ENCODE measurements at regions not wholly inside any gene's neighbourhood (a gene's known extent, or its start where the extent isn't known, plus 50 kb on each side); places are given as distances from the start of the nearest gene placed in this dataset.

GRCh38 chr14:38874721-38875120 is 228.3 kb downstream of the SEC23A start:
- Histone ChIP-seq H3K27me3 (ENCODE audit: control insufficient read depth, insufficient read depth, low read length) (no peaks in the 10 kb centered on the region), H3K4me1 (ENCODE audit: control insufficient read depth, extremely low read depth, insufficient read depth, low read length) (no peaks in the 10 kb centered on the region), H3K4me2 (ENCODE audit: extremely low read depth, insufficient read depth, low read length) (no peak overlapping the region), H3K27ac (ENCODE audit: insufficient read depth, low read length) (no peak overlapping the region), H3K4me3 (replicated peaks in 1 of 4; ENCODE audit: control extremely low read depth in 1 of 4, insufficient read depth in 1 of 4, low read depth in 3 of 4, low read length in 4 of 4) (no peak overlapping the region), H3K9me3 (ENCODE audit: control insufficient read depth, insufficient read depth, low read depth, low read length) (no peaks in the 10 kb centered on the region), H3K79me2 (ENCODE audit: control insufficient read depth, insufficient read depth, low read length) (no peaks in the 10 kb centered on the region), H4K20me1 (ENCODE audit: control insufficient read depth, extremely low read depth, insufficient read depth, low read length) (no peaks in the 10 kb centered on the region), H2AFZ (ENCODE audit: low read length) (no peak overlapping the region), H3K9ac (ENCODE audit: insufficient read depth, low read length) (no peak overlapping the region), H3K36me3 (ENCODE audit: control insufficient read depth, insufficient read depth, low read length) (no peaks in the 10 kb centered on the region)
- TF ChIP-seq EZH2 (IDR thresholded peaks at IDR 0.05; ENCODE audit: low read length, missing control alignments) (no peak), CTCF (conservative IDR thresholded peaks at IDR 0.05 in 1 of 2, IDR thresholded peaks at IDR 0.05 in 1 of 2; ENCODE audit: low read depth in 1 of 2, low read length in 2 of 2) (no peak)
- DNase-seq (ENCODE audit: low read depth in 2 of 2): no peak

DNA sequence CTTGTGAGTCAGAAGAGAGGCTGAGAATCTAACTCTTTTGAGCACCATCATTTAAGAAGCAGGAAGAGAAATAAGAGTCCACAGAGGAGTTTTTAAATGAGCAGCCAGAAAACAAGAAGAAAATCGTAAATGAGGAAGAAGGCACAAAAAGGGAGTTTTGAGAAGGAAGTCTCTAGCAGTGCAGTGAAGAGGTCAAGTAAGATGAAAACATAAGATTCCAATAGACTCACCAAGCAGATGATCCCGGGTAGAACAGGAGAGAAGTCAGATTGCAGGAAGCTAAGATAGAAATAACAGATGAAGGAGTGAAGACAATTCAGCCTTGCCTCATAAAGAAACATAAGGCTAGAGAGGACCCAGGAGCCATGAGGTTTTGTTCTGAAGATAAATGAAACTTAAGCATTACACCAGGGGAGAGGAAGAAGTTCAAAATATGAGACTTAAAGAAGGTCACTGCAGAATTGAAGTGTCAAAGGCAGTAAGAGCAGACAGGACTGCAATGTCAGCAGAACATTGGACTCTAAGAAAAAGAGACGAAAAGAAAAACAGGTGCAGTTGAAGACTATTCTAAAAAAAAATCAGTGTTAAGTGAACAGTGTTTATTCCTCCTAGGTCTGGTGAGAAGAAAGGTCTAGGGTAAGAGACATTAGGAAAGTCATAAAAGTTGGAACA is 229.0 kb downstream of the SEC23A start:
- H3K27ac ChIP-seq (ENCODE audit: insufficient read depth, low read length): no peak overlapping the region
- H3K4me3 ChIP-seq (replicated peaks in 1 of 4; ENCODE audit: control extremely low read depth in 1 of 4, insufficient read depth in 1 of 4, low read depth in 3 of 4, low read length in 4 of 4): no peak overlapping the region
- no peaks in the 10 kb centered on the region for H3K27me3 ChIP-seq (ENCODE audit: control insufficient read depth, insufficient read depth, low read length)

GRCh38 chr14:38870296-38870836 is 232.7 kb downstream of the SEC23A start:
- no peak overlapping the region for H3K9ac ChIP-seq (ENCODE audit: insufficient read depth, low read length)
- DNase-seq (ENCODE audit: low read depth in 2 of 2): peak in 1 of 2 donors; percentile 19
- H3K4me2 ChIP-seq (ENCODE audit: extremely low read depth, insufficient read depth, low read length): no peak overlapping the region
- H3K9me3 ChIP-seq (ENCODE audit: control insufficient read depth, insufficient read depth, low read depth, low read length): no peaks in the 10 kb centered on the region
- no peak for TF ChIP-seq EZH2 (IDR thresholded peaks at IDR 0.05; ENCODE audit: low read length, missing control alignments)
- TF ChIP-seq CTCF (conservative IDR thresholded peaks at IDR 0.05 in 1 of 2, IDR thresholded peaks at IDR 0.05 in 1 of 2; ENCODE audit: low read depth in 1 of 2, low read length in 2 of 2): no peak
- no peaks in the 10 kb centered on the region for H3K79me2 ChIP-seq (ENCODE audit: control insufficient read depth, insufficient read depth, low read length)
- no peak overlapping the region for H3K4me3 ChIP-seq (replicated peaks in 1 of 4; ENCODE audit: control extremely low read depth in 1 of 4, insufficient read depth in 1 of 4, low read depth in 3 of 4, low read length in 4 of 4)
- H4K20me1 ChIP-seq (ENCODE audit: control insufficient read depth, extremely low read depth, insufficient read depth, low read length): no peaks in the 10 kb centered on the region
- no peaks in the 10 kb centered on the region for H3K36me3 ChIP-seq (ENCODE audit: control insufficient read depth, insufficient read depth, low read length)
- H2AFZ ChIP-seq (ENCODE audit: low read length): no peak overlapping the region
- H3K27me3 ChIP-seq (ENCODE audit: control insufficient read depth, insufficient read depth, low read length): no peaks in the 10 kb centered on the region
- no peaks in the 10 kb centered on the region for H3K4me1 ChIP-seq (ENCODE audit: control insufficient read depth, extremely low read depth, insufficient read depth, low read length)
- no peak overlapping the region for H3K27ac ChIP-seq (ENCODE audit: insufficient read depth, low read length)

More for the DNA sequence above, 229.0 kb downstream of the SEC23A start:
- Histone ChIP-seq H3K4me2 (ENCODE audit: extremely low read depth, insufficient read depth, low read length) (no peak overlapping the region), H3K4me1 (ENCODE audit: control insufficient read depth, extremely low read depth, insufficient read depth, low read length) (no peaks in the 10 kb centered on the region), H3K36me3 (ENCODE audit: control insufficient read depth, insufficient read depth, low read length) (no peaks in the 10 kb centered on the region), H2AFZ (ENCODE audit: low read length) (no peak overlapping the region), H4K20me1 (ENCODE audit: control insufficient read depth, extremely low read depth, insufficient read depth, low read length) (no peaks in the 10 kb centered on the region), H3K9ac (ENCODE audit: insufficient read depth, low read length) (no peak overlapping the region), H3K79me2 (ENCODE audit: control insufficient read depth, insufficient read depth, low read length) (no peaks in the 10 kb centered on the region), H3K9me3 (ENCODE audit: control insufficient read depth, insufficient read depth, low read depth, low read length) (no peaks in the 10 kb centered on the region)
- TF ChIP-seq CTCF (conservative IDR thresholded peaks at IDR 0.05 in 1 of 2, IDR thresholded peaks at IDR 0.05 in 1 of 2; ENCODE audit: low read depth in 1 of 2, low read length in 2 of 2) (no peak), EZH2 (IDR thresholded peaks at IDR 0.05; ENCODE audit: low read length, missing control alignments) (no peak)
- no peak for DNase-seq (ENCODE audit: low read depth in 2 of 2)

All from fibroblast of lung (primary cell).